GM12891 (cell line): ENCODE measurements at regions not wholly inside any gene's neighbourhood (a gene's known extent, or its start where the extent isn't known, plus 50 kb on each side); places are given as distances from the start of the nearest gene placed in this dataset.

Experiments
- POLR2A ChIP-seq: IDR thresholded peaks from 2 replicates; pipeline ENCODE4 v1.6.1; 2011; ENCODE audit warnings: low read depth, low read length, control low read depth
- SPI1 ChIP-seq: IDR thresholded peaks from 2 replicates; pipeline ENCODE4 v1.6.1; 2011; ENCODE audit warnings: low read depth, low read length, control low read depth

DNA sequence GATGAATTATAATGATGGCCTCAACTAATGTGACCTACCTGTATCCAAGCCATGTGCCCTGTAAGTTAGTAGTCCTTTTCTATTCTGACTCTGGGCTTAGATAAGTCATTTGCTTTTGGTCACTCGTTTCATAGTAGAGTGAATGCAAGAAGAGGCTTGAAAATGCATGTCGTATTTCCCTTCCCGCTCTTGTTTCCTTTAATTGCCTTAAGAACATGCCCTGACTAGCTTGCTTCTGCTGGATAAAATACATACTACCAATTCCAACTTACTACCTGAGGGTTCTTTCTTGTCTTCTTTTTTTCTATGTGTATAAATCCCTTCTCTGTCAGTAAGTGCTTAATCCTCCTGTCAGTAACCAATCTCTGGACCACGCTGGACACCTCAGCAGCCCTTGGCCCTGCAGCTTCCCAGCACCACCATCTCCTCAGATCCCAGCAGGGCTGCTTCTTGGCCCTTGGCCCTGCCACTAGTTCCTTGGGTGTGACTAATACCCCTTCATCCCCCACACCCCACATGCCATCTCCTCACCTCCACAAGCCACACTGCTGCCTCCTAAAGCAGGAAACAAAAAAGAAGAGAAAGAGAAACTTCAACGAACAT is 771.7 kb downstream of the IGSF11 start:
- no peak for TF ChIP-seq POLR2A
- TF ChIP-seq SPI1: no peak
